ENCODE measurements at regions not wholly inside any gene's neighbourhood (a gene's known extent, or its start where the extent isn't known, plus 50 kb on each side); places are given as distances from the start of the nearest gene placed in this dataset.
"Not testable (repeated sequence)": the region's sequence is repeated elsewhere in the genome, so short reads cannot be mapped to it uniquely, and the experiment has no call there.

DNA sequence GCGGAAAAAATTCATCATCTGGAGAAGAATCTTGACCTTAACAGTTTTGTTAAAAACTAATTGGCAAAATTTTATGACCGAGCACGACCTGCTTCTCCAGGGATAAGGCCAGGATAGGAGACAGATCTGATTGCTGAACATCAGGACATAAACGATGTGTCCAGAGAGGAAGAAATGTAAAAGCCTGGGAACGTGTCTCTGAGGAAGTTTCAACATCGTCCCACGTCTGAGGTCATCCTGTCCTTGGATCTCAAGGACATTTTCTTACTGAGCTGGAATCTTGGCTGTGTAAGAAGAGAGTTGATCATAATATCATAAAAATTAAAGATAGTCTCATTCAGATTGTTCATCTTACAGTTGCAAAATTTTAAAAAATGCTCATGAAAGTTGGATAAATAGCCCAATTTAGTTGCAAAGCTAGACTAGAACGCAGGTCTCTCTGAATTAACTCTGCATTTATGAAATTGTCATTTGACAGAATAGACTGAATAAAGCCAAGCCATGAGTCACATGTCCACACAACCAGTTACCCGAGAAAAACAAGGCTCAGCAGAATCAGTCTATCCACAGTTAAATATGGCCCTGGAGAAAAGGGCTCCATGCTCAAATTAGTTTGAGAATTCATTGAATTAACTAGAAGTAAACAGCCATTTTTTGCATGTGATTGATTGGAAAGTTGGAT lies 120.0 kb upstream of the EGFR start:
- no peak for DNase-seq (ENCODE audit: low read depth)

GRCh38 chr7:54901840-54902239 lies 117.0 kb upstream of the EGFR start:
- DNase-seq (ENCODE audit: low read depth), result no peak

DNA sequence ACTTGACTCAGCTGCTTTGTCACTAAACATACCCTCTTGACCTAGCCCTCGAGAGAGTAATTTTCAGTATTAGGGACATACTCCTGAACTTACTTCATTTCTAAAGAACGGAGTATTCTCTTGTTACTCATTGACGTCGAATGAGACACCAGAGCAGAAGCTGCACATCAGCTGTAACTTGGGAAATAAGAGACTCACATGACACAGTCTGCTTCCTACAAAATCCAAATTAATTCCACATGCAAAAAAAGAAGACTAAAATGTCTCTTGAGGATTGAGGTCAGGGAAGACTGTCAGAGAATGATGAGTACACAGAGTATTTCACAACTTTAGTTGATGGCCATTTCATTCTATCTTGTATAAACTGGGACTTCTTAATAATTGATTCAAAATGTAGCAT lies 114.7 kb upstream of the EGFR start:
- peak; percentile 94 for DNase-seq (ENCODE audit: low read depth)

DNA sequence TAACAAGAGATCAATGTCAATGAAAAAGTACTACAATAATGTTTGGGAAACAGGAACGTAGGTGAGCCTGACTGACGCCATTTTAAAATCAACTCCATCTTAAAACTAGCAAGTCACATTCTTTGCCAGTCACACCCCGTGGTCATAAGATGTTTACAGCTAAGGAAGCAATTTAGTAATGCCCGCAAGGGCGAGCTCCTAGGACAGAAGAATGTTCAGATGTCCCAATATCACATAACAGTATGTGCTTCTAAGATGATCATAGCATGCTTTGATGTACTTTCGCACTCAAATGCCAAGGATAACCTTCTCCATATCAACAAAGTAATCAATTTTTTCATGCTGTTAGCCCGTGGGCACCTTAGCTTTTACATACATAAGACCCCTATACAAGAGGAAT lies 113.8 kb upstream of the EGFR start:
- DNase-seq (ENCODE audit: low read depth), result no peak

DNA sequence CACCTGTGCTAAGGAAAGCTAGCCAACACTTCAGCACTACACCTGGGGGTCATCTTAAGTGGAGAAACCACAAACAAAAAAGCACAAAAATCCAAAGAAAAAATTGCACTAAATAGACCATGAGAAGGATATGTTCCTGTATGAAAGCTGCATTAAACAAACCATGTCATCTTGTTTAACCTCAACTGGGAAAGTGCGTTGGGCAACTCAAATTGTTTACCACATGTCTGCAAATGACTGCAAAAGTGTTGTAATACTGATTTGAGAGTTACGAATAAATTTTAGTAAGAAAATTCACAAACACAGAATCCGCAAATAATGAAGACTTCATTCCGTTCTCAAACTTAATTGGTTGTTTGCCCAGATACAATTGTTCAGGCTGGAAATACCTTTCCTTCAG lies 111.9 kb upstream of the EGFR start:
- no peak for DNase-seq (ENCODE audit: low read depth)

DNA sequence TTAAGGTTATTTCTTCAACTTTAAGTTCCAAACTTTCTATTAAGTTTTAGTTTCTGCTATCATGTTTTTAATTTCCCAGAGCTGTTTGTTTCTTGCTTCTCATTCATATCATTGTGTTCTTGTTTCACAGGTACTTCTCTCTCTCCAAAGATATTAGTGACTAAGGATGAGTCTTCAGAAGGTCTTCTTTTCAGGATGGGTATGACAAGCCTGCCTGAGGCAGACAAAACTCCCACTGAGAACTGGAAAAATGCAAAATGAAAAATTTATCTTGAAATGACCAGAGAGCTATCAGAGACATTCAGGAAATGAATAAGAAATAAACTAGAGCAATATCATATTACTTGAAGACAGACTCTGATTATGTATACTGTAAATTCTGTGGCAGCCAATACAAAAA lies 110.8 kb upstream of the EGFR start:
- DNase-seq (ENCODE audit: low read depth), result no peak

- no peak for DNase-seq (ENCODE audit: low read depth)
Measured at GRCh38 chr7:54908760-54909438, 109.9 kb upstream of the EGFR start.

GRCh38 chr7:54915870-54916598 lies 102.8 kb upstream of the EGFR start:
- no peak for DNase-seq (ENCODE audit: low read depth)

GRCh38 chr7:54917613-54918391 lies 101.0 kb upstream of the EGFR start:
- DNase-seq (ENCODE audit: low read depth), result no peak

DNA sequence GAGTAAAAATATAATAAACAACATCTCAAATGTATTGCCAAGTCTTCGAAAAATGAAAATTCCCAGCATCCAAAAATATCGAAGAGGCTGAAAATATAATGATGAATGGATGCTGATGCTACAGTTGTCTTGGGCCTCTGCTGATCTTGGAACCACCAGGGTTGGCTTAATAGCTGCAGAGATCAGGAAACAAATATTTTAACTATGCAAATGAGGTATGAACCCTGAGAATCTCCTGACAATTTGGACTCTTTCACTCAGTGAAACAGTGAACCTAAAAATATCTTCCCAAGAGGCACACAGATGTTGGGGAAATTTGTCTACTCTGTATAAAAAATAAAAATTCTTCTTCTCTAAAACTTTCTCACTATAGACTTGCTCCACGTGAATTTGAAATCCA lies 97.7 kb upstream of the EGFR start:
- no peak for DNase-seq (ENCODE audit: low read depth)

- DNase-seq (ENCODE audit: low read depth), result no peak
Measured at GRCh38 chr7:54931532-54931931, 87.3 kb upstream of the EGFR start.

- peak; percentile 30 for DNase-seq (ENCODE audit: low read depth)
Measured at GRCh38 chr7:54932818-54933543, 85.8 kb upstream of the EGFR start.

DNA sequence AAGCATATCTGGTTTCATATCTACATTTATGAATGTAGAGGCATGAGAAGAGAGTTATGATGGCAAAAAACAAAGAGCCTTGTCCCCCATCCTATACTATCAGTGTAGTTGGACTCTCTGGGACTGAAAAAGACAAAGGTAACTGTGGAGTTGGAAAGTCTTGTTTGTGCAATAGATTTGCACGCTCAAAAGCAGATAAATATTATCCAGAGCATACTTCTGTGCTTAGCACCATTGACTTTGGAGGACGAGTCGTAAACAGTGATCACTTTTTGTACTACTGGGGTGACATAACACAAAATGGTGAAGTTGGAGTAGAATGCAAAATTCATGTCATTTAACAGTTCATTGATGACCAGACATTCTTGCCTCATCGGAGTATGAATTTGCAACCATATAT lies 85.2 kb upstream of the EGFR start:
- no peak for DNase-seq (ENCODE audit: low read depth)

GRCh38 chr7:54940748-54941147 lies 78.1 kb upstream of the EGFR start:
- DNase-seq (ENCODE audit: low read depth), result no peak

DNA sequence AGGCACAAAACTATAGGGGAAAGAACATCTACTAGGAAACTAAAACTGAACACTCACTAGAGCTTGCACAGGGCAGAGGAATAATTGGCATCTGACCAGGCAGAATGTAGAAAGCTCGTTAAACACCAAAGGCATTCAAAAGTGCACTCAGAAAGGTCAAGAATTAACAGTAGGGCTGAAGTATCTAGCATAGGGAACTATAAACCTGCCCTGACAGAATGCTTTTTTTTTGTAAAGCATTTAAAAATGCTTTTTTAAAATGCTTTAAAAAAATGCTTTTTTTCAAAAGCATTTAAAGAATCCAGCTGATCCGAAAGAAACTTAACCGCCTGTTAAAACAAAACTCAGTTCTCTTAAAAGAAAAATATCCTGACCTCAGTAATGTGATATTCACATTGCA lies 74.6 kb upstream of the EGFR start:
- DNase-seq (ENCODE audit: low read depth), result no peak

DNA sequence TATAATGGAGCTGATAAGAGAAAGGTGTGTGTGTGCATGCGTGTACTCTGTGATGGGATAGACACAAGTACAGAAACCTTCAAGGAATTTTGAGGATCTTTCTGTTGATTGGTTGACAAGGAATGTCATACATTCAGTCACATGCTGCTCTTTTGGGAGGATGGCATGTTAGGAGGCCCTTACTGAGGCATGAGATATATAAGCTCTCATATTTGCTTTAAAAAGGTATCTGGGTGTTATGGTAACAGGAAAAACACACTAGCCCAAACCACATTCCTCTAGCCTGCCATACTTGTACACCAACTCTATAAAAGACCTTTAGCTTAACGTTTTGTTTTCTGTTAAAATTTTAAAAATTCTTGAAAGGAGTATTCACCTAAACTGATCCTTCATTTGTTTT lies 72.5 kb upstream of the EGFR start:
- no peak for DNase-seq (ENCODE audit: low read depth)

- no peak for DNase-seq (ENCODE audit: low read depth)
Measured at GRCh38 chr7:54946764-54947163, 72.1 kb upstream of the EGFR start.

DNA sequence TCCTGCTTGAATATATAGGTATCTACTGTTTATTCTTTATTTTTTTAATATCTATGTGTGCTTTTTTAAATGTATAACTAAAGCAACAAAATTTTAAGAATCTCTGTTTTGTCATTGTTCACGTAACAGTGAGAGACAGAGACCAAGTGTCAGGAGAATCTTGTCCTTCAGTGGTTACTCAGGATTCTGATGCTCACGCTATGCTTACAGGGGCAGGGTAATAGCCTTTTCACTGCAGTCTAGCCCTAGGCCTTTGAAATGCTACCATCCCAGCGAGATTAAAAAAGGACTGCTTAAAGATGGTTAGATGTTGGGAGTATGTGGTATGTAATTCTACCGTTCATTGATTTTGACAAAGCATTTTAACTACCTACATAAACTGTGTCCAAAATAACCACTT lies 71.6 kb upstream of the EGFR start:
- no peak for DNase-seq (ENCODE audit: low read depth)

GRCh38 chr7:54949514-54949913 lies 69.3 kb upstream of the EGFR start:
- not testable (repeated sequence) for DNase-seq (ENCODE audit: low read depth)

DNA sequence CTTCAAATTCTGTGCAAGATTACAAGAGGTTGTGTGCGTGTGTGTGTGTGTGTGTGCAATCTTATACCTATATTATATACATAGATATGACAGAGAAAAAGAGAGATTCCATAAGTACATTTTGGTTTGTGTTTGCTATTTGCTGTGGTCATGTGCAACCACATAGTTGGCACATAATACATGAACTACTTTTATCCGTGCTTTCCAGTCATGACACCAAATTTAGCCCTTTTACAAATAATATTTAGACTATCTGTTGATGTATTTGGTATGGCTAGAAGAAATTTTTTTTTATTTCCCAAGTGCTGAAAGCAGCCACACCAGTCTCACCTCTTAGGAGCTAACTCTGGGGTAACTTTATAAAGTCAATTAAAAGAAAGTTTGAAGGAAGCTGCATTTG lies 63.5 kb upstream of the EGFR start:
- DNase-seq (ENCODE audit: low read depth), result no peak

- DNase-seq (ENCODE audit: low read depth), result no peak
Measured at GRCh38 chr7:54955696-54956420, 63.0 kb upstream of the EGFR start.

All from fibroblast of the conjunctiva (primary cell).